ENCODE measurements at regions not wholly inside any gene's neighbourhood (a gene's known extent, or its start where the extent isn't known, plus 50 kb on each side); places are given as distances from the start of the nearest gene placed in this dataset.

DNA sequence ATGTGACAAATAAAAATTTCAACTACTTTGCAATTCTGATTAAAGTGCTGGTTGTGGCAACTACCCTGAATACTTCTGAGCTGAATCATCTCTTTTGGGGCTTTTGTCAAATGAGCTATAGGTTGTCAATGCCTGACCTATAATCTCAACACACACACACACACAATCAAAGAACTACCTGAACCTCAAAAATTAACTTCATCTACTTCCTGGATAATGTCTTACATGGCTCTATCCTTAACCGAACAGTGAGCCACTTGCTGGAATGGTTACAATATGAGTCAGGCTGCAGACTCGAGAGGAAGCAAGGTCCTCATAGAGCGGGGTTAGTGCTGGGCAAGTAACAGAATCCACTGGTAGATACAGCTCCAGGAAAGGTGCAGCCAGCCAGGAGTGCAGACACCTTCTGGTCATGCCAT lies 70.6 kb upstream of the DST start:
- DNase-seq = peak; percentile 88

DNA sequence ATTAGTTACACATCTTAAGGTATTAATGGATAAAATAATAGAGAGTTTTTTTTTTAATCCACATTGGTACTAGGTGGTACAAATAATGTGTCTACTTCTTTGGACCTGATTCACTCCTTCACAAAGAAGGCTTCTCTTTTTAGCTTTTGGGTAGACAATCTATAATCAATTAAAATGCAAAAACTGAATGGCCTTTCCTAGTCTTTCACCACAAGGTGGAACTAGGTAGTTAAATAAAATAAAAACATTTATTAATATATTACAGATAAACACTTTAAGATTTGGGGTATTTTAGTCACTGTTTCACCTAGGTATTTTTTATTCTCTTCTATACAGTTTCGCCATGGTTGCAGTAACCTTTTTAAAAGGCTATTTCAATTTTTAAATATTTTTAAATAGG lies 68.3 kb upstream of the DST start:
- no peak for DNase-seq

DNA sequence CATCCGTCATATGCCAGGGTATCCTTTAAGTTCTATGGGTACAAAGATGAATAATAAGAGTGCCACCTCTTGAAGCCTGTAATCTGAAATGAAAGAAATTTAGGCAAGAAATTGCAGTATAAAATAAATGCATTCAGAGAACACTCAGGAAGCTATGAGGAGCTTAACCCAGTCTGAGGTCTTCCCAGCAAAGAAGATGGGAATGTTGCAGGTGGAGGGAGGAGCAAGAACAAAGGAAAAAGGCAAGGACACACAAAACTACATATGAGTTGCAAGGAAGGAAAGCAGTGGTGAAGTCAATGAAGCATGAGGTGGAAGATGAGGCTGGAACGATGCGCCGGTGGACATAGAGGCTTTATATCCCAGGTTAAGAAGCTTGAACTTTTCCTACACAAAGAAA lies 67.0 kb upstream of the DST start:
- no peak for DNase-seq

DNA sequence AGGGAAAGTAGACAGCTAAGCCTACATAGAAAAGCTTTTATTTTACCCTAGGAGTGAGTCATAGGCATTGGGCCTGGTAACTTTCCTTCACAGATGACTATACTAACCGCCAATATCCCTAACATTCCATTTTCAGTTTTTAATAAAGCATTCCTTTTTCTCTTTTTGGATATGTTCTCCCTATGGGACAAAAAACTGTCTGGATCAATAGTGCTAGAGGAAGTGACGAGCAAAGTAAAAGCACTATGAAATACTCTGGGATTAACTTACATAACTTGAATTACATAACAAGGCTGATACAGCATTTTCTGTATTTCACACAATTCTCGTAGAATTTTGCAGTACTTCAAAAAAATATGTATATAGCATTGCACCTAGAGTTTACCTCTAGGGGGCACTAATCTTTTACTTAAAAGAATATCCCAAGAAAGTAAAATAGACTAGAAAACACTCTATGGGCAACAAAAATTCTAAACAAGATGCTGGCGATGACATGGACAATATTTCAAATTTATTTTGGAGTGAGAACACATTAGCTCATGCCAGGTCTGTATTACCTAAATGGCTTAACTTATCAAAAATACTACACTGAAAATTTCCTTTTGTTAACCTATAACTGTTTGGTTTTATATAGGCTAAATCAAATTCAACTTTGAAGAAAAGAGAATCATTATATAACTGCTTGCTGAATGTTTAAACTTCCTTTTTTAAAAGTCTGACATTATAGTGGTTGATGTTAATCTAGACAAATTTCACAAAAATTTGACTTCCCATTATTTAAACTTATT lies 66.3 kb upstream of the DST start:
- DNase-seq = peak; percentile 76

DNA sequence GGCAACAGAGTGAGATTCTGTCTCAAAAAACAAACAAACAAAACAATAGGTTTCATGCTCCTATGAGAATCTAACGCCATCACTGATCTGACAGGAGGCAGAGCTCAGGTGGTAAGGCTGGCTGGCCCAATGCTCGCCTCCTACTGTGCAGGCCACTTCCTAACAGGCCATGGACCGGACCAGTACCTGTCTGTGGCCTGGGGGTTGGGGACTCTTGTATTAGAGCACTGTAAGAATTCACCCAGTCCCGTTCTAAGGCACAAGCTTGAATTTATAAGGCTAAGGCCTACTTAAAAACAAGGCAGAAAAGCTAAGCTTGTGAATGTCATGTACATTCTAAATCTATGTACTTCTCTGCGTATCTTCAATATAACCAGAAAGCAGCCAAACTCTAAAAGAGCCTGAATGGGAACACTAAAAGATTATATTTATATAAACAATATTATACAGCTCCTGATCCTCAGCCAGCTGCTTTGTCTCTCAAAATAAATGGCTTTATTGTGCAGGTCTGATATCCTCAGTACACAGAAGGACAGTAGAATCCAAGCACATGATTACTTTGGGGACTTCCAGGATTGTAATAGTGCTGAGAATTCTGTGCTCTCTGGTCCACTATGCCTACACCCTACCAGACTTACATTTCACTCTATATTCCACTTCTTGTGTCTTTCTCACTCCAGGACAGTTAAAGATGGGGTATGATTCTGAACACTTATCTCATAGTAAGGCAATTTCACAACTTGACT lies 64.5 kb upstream of the DST start:
- DNase-seq = no peak

DNA sequence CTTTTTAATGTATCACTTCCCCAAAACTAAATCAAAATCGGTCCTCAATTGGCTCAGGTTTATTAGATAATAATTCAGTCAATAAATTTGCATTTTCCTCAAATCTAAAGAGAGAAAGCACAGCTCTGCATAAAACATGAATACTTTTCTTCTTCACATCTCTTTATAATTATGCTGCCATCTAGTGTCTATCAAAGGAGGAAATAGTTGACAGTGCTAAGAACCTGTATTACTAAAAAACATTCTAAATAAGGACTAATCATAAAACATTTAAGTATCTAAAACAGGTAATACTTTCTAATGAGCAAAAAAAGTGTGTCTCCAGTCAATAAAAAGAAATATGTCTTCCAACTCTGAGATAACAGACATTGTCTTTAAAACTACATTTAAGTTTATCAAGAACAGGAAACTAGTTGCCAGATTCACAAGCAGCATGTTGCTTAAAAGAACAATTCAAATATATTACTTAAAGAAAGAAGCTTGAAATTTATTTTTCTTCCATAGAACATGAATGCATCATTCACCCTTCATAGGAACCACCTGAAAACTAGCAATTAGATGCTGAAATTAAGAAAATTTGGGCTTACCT lies 56.5 kb upstream of the DST start:
- DNase-seq = peak; percentile 63

DNA sequence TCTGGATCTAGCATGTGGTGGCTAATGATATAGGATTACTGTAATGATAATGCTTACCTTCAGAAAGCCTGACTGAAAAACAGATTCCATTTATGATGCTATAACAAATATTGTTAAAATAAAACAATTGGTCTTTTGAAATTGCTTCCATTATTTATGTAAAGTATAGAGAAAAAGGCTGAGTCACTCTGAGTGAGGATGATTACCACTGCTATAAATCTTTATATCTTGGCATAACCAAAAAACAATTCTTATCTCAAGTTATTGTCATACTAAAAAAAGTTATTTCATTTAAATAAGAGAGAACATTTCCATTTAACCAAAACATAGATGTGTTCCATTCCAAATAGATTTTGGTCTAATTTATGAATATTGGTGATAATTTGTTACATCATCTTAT lies 53.0 kb upstream of the DST start:
- DNase-seq = peak; percentile 52

DNA sequence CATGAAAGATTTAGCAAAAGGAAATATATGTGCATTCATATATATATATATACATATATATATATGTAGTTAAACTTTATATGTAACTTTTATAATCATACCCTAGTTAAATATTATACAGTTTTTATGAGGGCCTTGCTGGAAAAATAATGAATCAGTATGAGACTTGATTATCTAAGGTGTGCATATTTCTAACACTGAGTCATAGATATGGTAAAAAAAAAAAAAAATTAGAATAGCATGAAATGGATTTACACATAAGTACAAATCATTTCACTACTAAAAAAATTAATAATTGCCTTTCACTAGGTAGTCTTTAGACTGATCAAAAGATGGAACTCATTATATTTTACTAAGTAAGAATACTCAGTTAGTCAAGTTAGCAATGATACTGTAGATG lies 51.3 kb upstream of the DST start:
- DNase-seq = peak; percentile 39

DNA sequence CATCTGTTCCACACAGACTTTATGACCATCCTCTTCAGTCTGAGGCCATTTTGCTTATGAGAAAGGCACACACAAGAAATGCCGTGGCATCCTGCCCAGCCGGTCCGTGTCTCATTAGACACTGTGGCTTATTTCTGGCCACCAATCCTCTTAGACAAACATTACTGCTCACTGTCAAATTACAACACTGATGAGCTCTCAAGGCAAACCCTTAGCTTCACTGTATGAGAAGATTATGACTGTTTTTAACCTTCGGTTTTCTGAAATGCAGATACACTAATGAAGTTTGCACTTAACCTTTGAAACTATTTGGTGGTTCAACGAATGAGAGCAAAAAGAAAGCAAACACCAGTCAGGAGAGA lies 50.5 kb upstream of the DST start:
- peak; percentile 53 for DNase-seq

DNA sequence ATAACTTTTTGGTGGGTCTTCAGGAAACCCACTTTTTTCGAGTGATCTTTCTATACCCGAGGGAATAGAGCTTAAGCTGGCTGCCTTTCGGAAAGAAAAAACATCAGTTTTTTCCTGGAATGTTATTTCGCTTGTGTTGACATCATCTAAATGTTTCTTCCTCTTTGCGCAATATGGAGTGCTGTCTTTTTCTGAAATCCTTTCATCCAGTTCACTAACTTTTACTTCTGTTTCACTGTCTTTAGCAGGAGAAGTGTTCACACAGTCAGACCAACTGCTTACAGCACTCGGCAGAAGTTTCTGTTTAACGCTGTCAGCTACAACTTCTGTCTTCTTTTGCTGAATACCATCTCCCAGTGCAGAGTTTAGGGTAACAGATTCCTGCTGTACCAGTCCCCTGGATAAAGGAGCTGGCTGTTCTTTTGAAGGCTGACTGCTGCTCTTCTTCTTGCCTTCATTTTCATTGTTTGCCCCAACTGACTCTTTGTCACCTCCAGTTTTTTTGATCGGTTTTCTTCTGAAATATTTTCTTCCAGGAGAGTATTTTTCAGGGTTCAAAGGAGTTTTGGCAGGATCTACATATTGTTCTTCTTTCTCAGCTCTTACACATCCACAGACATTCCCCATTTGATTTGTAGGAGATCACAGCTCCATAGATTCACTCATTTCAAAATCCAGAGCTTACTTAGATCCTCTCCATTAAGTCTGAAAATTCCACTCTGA lies 50.0 kb upstream of the DST start:
- no peak for DNase-seq
